DND-41 (cell line): ENCODE measurements at regions not wholly inside any gene's neighbourhood (a gene's known extent, or its start where the extent isn't known, plus 50 kb on each side); places are given as distances from the start of the nearest gene placed in this dataset.

Experiments
- EZH2 ChIP-seq: IDR thresholded peaks from 3 replicates; pipeline ENCODE4 v1.6.1; 2012; ENCODE audit warnings: borderline replicate concordance, low read depth, mild to moderate bottlenecking, moderate library complexity, low read length, inconsistent platforms; ENCODE audit not compliant: severe bottlenecking
- TF ChIP-seq, protein P1 (sequence below): IDR thresholded peaks from 2 replicates; pipeline ENCODE4 v1.5.1; 2012; ENCODE audit warnings: borderline replicate concordance, low read length, moderate library complexity, mild to moderate bottlenecking; ENCODE audit not compliant: poor library complexity, severe bottlenecking; ENCODE audit errors: extremely low read depth

DNA sequence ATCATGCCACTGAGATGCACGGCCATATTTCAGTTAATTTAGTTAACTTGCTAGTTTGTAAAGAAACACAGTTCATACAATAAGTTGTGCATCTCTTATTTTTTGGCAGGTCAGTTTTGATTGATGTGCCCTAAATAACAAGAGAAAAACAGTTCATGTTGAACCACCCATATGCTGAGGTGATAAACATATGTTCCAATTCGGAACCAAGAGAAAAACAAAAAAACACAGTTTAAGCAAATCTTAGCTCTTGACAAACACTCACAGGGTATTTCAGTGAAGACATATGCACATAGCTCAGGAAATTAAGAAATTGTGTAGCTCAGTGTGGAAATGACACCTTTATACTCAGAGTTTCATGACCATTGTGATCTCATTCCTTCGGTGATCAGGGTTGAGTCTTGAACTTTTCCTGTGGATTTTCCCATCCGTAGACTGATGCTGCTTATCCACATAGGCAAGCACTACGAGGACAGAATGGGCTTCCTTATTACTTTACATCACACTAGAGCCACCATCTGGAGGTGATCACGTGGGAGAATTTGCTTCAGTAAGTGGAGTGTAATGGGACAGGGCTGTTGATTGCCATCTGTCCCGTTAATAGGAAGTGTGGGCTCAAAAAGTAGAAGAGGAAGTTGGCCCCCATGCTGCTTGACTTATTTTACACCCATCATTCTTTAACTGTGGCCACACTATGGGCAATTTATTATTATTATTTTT, 773.0 kb downstream of the MTRR start:
- no peak for TF ChIP-seq EZH2
- TF ChIP-seq, protein P1, sequence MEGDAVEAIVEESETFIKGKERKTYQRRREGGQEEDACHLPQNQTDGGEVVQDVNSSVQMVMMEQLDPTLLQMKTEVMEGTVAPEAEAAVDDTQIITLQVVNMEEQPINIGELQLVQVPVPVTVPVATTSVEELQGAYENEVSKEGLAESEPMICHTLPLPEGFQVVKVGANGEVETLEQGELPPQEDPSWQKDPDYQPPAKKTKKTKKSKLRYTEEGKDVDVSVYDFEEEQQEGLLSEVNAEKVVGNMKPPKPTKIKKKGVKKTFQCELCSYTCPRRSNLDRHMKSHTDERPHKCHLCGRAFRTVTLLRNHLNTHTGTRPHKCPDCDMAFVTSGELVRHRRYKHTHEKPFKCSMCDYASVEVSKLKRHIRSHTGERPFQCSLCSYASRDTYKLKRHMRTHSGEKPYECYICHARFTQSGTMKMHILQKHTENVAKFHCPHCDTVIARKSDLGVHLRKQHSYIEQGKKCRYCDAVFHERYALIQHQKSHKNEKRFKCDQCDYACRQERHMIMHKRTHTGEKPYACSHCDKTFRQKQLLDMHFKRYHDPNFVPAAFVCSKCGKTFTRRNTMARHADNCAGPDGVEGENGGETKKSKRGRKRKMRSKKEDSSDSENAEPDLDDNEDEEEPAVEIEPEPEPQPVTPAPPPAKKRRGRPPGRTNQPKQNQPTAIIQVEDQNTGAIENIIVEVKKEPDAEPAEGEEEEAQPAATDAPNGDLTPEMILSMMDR: no peak
